Neural cell (in vitro differentiated cells): ENCODE measurements at regions not wholly inside any gene's neighbourhood (a gene's known extent, or its start where the extent isn't known, plus 50 kb on each side); places are given as distances from the start of the nearest gene placed in this dataset.

Source experiments
- H2AFZ ChIP-seq: fragments of 200-600, 300-800 bp; sonication (generic), shearing (Covaris generic); 2 replicates; pipeline ENCODE4 v1.6.0; 2014; ENCODE audit warnings: low read depth, mild to moderate bottlenecking, antibody characterized with exemption, low read length, moderate library complexity
- H3F3A ChIP-seq: fragments of 200-600 bp; shearing (Covaris generic); 2 replicates; pipeline ENCODE4 v1.6.1; 2016; ENCODE audit warnings: mild to moderate bottlenecking, moderate library complexity, mixed read lengths, antibody characterized with exemption, low read length; ENCODE audit not compliant: insufficient read depth, poor library complexity, severe bottlenecking
- H3K27ac ChIP-seq: fragments of 200-600, 300-800 bp; sonication (generic), shearing (Covaris generic); 2 replicates; pipeline ENCODE4 v1.5.1; 2014; ENCODE audit warnings: mild to moderate bottlenecking, low read length, moderate library complexity
- H3K27me3 ChIP-seq: fragments of 300-800, 200-600 bp; sonication (generic), shearing (Covaris generic); 2 replicates; pipeline ENCODE4 v1.6.0; 2014; ENCODE audit warnings: mild to moderate bottlenecking, low read depth, low read length, moderate library complexity; ENCODE audit not compliant: insufficient read depth
- H3K36me3 ChIP-seq: fragments of 300-800, 200-600 bp; sonication (generic), shearing (Covaris generic); 2 replicates; pipeline ENCODE4 v1.5.1; 2014; ENCODE audit warnings: mild to moderate bottlenecking, antibody characterized with exemption, low read length, moderate library complexity; ENCODE audit not compliant: insufficient read depth
- H3K4me2 ChIP-seq: fragments of 300-800, 200-600 bp; sonication (generic), shearing (Covaris generic); 2 replicates; pipeline ENCODE4 v1.6.0; 2014; ENCODE audit warnings: mild to moderate bottlenecking, low read length
- H3K4me3 ChIP-seq: fragments of 300-800, 200-600 bp; sonication (generic), shearing (Covaris generic); 2 replicates; pipeline ENCODE4 v1.5.1; 2014; ENCODE audit warnings: mild to moderate bottlenecking, low read length, moderate library complexity
- H3K79me2 ChIP-seq: fragments of 200-600 bp; shearing (Covaris generic); replicated peaks from 2 replicates; pipeline ENCODE4 v1.6.0; 2014; ENCODE audit warnings: mild to moderate bottlenecking, low read length, moderate library complexity; ENCODE audit not compliant: insufficient read depth
- H3K9ac ChIP-seq: fragments of 300-800, 200-600 bp; sonication (generic), shearing (Covaris generic); 2 replicates; pipeline ENCODE4 v1.6.1; 2016; ENCODE audit warnings: mild to moderate bottlenecking, low read length, mixed read lengths
- H3K9me2 ChIP-seq: fragments of 200-600 bp; shearing (Covaris generic); 2 replicates; pipeline ENCODE4 v1.6.1; 2016; ENCODE audit warnings: mild to moderate bottlenecking, low read length, mixed read lengths; ENCODE audit not compliant: insufficient read depth
- H3K9me3 ChIP-seq: fragments of 200-600, 300-800 bp; sonication (generic), shearing (Covaris generic); 2 replicates; pipeline ENCODE4 v1.6.1; 2016; ENCODE audit warnings: mild to moderate bottlenecking, mixed run types, low read length, moderate library complexity, mixed read lengths
- H4K20me1 ChIP-seq: fragments of 200-600 bp; shearing (Covaris generic); 2 replicates; pipeline ENCODE4 v1.6.1; 2016; ENCODE audit warnings: mild to moderate bottlenecking, mixed run types; ENCODE audit not compliant: insufficient read depth
- CTCF ChIP-seq: fragments of 450-650 bp; IDR thresholded peaks from 2 replicates; pipeline ENCODE4 v1.5.1; 2014; ENCODE audit warnings: antibody characterized with exemption, mild to moderate bottlenecking, moderate library complexity; ENCODE audit not compliant: poor library complexity, severe bottlenecking
- EP300 ChIP-seq: fragments of 450-650 bp; conservative IDR thresholded peaks from 2 replicates; pipeline ENCODE4 v1.6.1; 2014; ENCODE audit warnings: antibody characterized with exemption, mild to moderate bottlenecking, moderate library complexity; ENCODE audit not compliant: poor library complexity, severe bottlenecking
- EZH2 ChIP-seq: fragments of 200-600, 300-800 bp; shearing (Covaris generic), sonication (generic); IDR thresholded peaks from 2 replicates; pipeline ENCODE4 v1.6.1; 2014; ENCODE audit warnings: antibody characterized with exemption, low read length, borderline replicate concordance, mild to moderate bottlenecking; ENCODE audit not compliant: insufficient read depth, poor library complexity, severe bottlenecking
- MXI1 ChIP-seq: fragments of 450-650 bp; conservative IDR thresholded peaks from 2 replicates; pipeline ENCODE4 v1.6.1; 2014; ENCODE audit warnings: antibody characterized with exemption, mild to moderate bottlenecking; ENCODE audit not compliant: poor library complexity, severe bottlenecking
- POLR2AphosphoS5 ChIP-seq: IDR thresholded peaks from 2 replicates; pipeline ENCODE4 v1.6.1; 2012
- RAD21 ChIP-seq: fragments of 450-650 bp; conservative IDR thresholded peaks from 2 replicates; pipeline ENCODE4 v1.6.1; 2014; ENCODE audit warnings: antibody characterized with exemption, mild to moderate bottlenecking, moderate library complexity
- REST ChIP-seq: IDR thresholded peaks from 2 replicates; pipeline ENCODE4 v1.6.1; 2012; ENCODE audit warnings: borderline replicate concordance
- SMC3 ChIP-seq: fragments of 450-650 bp; conservative IDR thresholded peaks from 2 replicates; pipeline ENCODE4 v1.6.1; 2014; ENCODE audit warnings: antibody characterized with exemption, mild to moderate bottlenecking, moderate library complexity; ENCODE audit not compliant: poor library complexity
- TAF1 ChIP-seq: IDR thresholded peaks from 2 replicates; pipeline ENCODE4 v1.6.1; 2012; ENCODE audit warnings: low read depth

- TF ChIP-seq TAF1 (no peak), EZH2 (no peak), MXI1 (no peak), RAD21 (no peak), POLR2AphosphoS5 (no peak), REST (no peak)
- Histone ChIP-seq H3K4me2 (no peak overlapping the region), H3K79me2 (no peaks in the 10 kb centered on the region)
Observed at GRCh38 chr21:27190601-27191000, 223.7 kb upstream of the ADAMTS5 start.

GRCh38 chr21:27189870-27190269 is 223.0 kb upstream of the ADAMTS5 start:
- Histone ChIP-seq H3K27me3 (no peaks in the 10 kb centered on the region), H3K36me3 (no peaks in the 10 kb centered on the region), H3K79me2 (no peaks in the 10 kb centered on the region), H3K27ac (no peak overlapping the region), H3K4me3 (no peak overlapping the region), H3K4me2 (no peak overlapping the region), H4K20me1 (no peaks in the 10 kb centered on the region), H3K9ac (no peak overlapping the region), H3K9me2 (no peaks in the 10 kb centered on the region), H3F3A (no peaks in the 10 kb centered on the region), H3K9me3 (no peaks in the 10 kb centered on the region), H2AFZ (no peak overlapping the region)
- TF ChIP-seq RAD21 (no peak), POLR2AphosphoS5 (no peak), TAF1 (no peak), REST (no peak), EP300 (no peak), EZH2 (no peak), MXI1 (no peak), CTCF (no peak), SMC3 (no peak)

More at GRCh38 chr21:27190601-27191000, 223.7 kb upstream of the ADAMTS5 start:
- Histone ChIP-seq H2AFZ (no peak overlapping the region), H4K20me1 (no peaks in the 10 kb centered on the region), H3K9me3 (no peaks in the 10 kb centered on the region), H3K9me2 (no peaks in the 10 kb centered on the region), H3K4me3 (no peak overlapping the region), H3K9ac (no peak overlapping the region), H3K36me3 (no peaks in the 10 kb centered on the region), H3K27me3 (no peaks in the 10 kb centered on the region), H3F3A (no peaks in the 10 kb centered on the region), H3K27ac (no peak overlapping the region)
